Hematopoietic multipotent progenitor cell treated with erythropoietin and hydrocortisone succinate and interleukin-3 and kit ligand, for 15 days (in vitro differentiated cells): ENCODE measurements at regions not wholly inside any gene's neighbourhood (a gene's known extent, or its start where the extent isn't known, plus 50 kb on each side); places are given as distances from the start of the nearest gene placed in this dataset.

Experiments
- DNase-seq: peaks from one replicate; pipeline ENCODE4 v3.0.0-alpha.2; 2015; ENCODE audit warnings: low spot score

DNA sequence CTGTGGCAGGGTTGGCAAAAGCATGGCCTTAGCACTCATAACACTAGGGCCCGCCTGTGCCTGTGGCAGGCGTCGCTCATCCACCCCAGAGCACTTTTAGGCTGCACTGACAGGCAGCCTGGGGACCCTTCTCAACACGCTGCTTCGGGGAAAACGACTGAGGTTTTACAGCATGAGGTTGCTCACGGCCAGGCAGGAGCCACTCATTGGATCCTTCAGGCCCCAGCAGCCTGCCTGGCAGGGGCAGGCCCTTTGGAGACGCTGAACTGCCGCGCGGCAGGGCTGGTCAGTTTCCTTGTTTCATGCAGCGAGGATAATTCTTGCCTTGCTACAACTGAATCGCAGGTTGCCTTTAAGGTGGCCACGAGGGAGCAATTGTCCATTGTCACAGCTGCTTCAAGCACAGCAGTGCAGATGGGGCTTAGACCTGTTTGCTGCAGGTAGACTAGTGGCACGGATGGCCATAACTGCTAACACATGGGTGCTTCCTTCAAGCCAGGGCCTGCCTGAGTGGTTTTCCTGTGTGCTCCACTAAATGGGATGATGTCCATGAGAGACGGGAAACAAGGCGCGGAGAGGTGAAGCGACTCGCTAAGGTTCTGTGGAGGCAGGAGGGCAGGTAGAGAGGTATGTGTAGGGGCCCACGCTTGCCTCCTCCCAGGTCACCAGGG lies 49.9 kb upstream of the HS6ST1 start:
- DNase-seq: no peak

DNA sequence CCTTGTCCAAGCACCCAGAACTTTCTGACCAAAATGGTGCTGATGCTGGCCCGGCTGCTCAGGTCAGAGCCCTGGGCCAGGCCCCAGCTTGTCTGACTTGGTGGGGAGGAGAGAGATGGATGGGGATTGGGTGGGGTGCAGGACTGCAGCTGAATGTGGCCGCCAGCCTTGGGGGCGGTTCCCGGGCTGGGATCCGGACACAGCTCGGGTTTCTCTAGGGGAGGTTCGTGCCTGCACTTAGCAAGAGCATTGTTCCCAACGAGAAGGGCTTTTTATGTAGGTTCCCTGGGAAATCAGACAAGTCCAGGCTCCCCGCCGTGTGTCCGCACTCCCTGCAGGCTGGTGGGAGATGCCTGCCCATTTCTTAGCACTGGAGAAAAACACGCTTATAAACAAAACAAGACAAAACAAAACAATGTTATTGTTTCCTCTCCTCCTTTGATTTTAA lies 50.5 kb upstream of the HS6ST1 start:
- DNase-seq: no peak

DNA sequence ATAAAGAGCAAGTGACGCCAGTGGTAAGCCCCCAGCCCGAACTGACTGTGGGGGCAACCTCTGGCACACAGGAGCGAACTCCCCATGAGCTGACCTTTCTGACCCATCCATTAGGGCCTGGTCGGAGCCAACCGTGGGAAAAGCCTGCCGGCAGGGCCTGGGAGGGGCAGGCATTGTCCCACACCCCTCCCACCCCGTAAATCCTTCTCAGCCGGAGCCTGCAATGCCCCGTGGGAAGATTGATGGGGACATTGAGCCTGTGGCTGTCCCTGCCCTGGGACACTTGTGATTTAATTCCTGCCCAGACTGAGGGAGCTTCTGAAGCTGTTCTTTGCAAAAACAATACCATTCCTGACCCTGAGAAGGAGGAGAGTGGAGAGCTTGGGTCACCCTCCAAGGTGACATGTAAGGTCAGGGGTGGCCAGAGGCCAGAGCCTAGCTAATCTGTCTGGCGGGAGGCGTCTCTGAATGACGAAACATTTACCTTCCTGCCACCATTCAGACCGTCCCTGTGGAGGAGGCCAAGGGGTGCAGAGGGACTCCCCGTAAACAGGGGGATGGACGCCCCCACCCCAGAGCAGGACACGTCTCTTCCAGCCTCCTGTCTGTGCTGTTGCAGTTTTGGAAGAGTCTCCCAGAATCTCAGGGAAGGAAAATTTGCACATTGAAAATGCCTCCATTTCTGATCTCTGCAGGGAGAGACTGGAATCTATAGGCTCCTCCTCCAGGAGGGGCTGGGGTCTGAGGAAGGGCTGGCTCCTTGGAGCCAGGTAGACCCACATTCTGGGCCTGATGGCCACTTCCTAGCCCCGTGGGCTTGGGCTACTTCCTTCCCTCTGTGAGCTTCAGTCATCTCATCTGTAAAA lies 51.2 kb upstream of the HS6ST1 start:
- no peak for DNase-seq

GRCh38 chr2:128370468-128371247 lies 52.0 kb upstream of the HS6ST1 start:
- DNase-seq: no peak

- no peak for DNase-seq
Measured at GRCh38 chr2:128371248-128371630, 52.6 kb upstream of the HS6ST1 start.

GRCh38 chr2:128371648-128372345 lies 53.1 kb upstream of the HS6ST1 start:
- no peak for DNase-seq

DNA sequence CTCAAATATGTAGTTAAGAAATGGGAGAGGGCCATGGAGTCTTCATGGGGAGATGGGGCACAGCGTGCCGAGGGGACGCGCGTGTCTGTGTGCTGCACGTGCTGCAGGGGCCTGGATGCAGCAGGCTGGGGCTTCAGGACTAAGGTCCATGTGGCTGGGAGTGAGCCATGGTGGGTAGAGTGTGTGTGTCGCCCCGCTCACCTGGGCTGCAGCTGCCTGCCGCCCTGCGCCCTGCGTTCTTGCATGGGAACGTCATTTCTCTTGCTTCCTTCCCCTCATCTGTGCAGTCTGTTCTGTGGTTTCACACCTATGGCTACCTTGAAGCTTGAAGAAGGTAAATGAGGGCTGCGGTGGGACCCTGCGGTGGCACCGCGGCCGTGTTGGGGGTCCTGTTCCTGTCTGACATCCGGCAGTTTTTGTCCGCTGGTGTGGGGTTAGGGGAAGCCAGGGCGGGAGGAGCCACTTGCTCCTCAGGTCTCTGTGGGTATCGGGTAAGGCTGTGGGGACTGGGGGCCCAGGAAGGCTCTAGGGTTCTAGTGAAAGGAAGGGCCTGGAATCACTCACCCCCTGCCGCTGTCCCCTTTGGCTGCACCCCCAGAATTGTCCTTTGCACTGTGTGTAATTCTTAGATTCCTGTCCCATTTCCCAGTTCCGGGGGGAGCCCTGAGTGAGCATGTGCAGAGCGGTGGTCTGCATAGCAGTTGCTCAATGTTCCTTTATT lies 54.1 kb upstream of the HS6ST1 start:
- no peak for DNase-seq

- no peak for DNase-seq
Measured at GRCh38 chr2:128373451-128374000, 54.9 kb upstream of the HS6ST1 start.

GRCh38 chr2:128374001-128374710 lies 55.5 kb upstream of the HS6ST1 start:
- DNase-seq: no peak

GRCh38 chr2:128374711-128375413 lies 56.2 kb upstream of the HS6ST1 start:
- DNase-seq: no peak

DNA sequence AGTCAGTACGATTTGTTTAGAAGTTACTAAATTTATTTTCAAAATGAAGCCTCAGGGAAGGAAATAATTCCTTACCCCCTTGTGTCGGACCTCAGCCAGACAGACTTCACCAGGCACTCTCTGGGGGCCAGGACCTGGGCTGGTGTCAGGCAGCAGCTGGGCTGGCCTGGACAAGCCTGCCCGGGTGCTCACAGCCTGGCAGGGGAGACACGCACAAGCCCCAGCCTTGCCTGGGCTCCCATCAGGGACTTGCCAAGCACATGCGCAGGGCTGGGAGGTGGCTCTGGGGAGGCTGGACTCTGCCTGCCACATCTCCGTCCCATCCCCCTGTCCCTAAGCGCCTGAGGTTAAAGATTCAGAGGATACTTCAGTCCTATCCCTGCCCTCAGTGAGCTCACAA lies 56.8 kb upstream of the HS6ST1 start:
- DNase-seq: no peak

DNA sequence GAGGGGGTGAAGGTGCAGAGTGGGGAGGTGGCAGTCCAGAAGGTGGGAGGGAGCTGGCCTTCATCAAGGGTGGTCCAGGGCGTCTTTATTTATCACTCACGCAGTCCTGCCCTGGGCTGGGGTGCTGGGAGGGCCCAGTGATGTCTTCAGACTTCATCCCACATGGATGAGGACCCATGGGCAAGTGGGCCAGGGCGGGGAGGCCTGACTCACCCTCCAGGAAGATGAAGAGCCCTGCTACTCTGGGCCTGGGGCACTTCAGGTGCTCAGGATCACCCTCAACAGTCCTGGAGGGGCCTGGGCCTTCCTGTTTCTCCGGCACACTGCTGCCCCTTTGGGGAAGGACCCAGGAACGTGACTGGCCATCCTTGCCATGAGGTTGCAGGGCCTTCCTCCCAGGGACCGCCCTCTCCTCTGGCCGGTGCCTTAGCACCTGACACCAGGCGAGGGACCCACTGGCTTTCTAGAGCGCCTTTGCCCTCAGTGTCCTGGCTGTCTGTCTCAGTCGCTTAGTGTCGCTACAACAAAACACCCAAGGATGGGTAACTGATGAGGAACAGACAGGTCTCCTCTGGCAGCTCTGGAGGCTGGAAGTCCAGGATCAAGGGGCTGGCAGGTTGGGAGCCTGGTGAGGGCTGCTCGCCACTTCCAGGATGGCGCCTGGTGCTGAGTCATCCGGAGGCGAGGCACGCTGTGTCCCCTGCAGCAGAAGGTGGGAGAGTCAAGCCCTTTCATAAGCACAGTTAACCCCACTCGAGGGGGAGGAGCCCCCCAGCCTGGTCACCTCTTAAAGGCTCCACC lies 57.8 kb upstream of the HS6ST1 start:
- DNase-seq: no peak

- DNase-seq: no peak
Measured at GRCh38 chr2:128377071-128377910, 58.6 kb upstream of the HS6ST1 start.

DNA sequence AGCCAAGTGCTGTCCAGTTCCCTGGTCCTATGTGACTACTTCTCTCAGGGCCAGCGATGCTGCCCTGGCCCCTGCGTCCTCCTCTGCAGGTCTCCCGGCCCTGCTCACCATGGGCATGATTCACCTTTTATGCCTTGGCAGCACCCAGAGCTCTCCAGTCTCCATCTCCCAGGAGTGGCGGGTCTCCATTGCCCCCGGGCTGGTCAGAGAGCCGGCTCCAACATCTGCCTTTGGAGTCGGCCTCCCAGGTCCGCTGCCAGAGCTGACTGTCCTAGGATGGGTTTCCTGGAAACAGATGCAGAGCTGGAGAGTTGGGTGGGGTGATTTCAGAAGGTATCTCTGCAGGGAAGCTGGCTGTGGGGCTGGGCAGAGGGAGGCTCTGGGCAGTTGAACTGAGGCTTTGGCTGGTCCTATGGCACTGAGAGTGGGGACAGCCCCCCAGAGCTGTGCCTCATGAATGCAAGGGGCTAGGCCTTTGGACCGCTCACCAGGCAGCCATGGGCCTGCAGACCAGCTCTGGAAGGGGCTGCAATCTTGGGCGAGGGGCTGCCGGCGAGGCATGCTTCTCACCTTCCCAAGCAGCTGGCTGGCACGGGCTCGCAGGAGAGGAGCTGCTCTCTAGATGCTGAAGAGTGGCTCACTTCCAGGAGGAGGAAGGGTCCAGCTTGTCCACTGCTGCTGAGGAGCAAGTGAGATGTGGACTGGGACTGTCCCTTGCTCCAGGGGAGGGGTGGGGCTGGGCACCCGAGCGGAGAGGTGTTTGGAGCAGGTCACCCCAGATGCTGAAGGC lies 59.8 kb upstream of the HS6ST1 start:
- DNase-seq: no peak

DNA sequence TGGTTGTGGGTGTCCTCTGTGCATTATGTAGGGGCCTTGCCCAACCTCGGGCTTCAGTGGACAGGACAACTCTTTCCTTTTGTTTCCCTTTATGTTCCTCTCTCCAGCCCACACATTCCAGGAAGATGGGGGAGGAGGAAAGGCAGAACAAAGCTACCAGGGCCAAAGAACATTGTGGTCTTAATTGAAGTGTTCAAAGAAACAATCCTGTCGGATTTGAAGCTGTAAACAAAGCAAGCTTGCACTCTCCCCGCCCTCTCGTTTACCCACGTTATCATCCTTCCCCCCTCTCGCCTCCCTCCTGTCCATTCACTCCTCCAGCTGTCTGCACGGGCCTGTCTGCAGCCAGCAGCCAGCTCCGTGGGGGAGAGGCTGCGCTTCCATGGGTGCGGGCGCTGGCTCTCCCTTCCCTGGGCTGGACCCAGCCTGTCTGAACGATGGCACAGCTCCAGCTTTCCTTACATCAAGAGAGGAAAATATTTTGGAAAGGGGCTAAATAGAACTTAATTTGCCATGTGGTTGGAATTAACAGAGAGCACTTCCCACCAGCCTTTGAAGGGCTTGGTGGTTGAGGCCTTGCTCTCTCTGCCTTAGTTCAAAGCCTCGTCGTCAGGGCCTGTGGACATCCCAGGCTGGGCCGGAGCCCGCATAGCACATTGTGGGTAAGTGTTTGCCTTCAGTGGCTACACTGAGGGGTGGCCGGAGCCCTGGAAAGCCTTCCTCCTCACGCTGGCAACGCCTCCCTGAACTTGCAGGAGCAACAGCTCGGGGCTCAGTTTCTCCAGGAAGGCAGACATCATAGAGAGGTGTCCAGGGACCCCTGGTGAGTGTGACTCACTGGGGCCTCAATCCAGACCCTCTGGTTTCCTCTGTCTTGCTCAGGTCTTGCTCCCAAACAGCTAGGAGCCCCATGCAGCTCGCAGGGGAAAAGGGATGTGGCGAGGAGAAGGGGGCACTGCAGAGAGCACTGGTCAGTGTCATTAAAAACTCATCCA lies 60.6 kb upstream of the HS6ST1 start:
- no peak for DNase-seq
